GM06990 (cell line): ENCODE measurements at regions not wholly inside any gene's neighbourhood (a gene's known extent, or its start where the extent isn't known, plus 50 kb on each side); places are given as distances from the start of the nearest gene placed in this dataset.

Source experiments
- DNase-seq: peaks from one replicate; pipeline ENCODE4 v3.0.0-alpha.2; 2011; ENCODE audit not compliant: insufficient read length; ENCODE audit errors: extremely low read depth
- H3K27me3 ChIP-seq: replicated peaks from 2 replicates; pipeline ENCODE4 v1.6.0; 2011; ENCODE audit warnings: low read length; ENCODE audit not compliant: control insufficient read depth, insufficient read depth
- H3K36me3 ChIP-seq: 2 replicates; pipeline ENCODE4 v1.5.1; 2011; ENCODE audit warnings: low read length; ENCODE audit not compliant: control insufficient read depth, insufficient read depth
- H3K4me3 ChIP-seq: replicated peaks from 2 replicates; pipeline ENCODE4 v1.5.1; 2011; ENCODE audit warnings: low read depth, mild to moderate bottlenecking, control low read depth, low read length
- TF ChIP-seq, protein P1 (sequence below): IDR thresholded peaks from 2 replicates; pipeline ENCODE4 v1.5.1; 2011; ENCODE audit warnings: low read length, control low read depth, mild to moderate bottlenecking, inconsistent platforms; ENCODE audit not compliant: insufficient read depth, poor library complexity, severe bottlenecking

DNA sequence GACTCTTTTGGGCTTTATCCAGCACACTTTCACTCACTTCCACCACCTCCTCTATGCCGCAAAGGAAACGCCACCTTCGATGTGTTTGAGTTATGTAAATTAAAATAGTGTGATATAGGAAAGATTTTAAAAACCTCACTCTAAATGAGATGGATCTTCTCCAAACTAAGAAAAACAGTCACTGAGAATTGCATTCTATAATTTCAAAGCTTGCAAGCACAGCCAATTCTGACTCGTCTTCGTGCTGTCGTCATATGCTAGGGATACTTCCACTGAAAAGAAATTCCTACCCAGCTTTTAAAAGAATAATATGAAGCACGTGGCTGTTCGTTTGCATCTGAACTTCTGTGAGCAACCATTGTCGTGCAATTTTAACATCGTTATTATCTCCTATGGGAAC lies 162.5 kb downstream of the SH3BP4 start:
- Histone ChIP-seq H3K4me3 (no peak overlapping the region), H3K27me3 (no peaks in the 10 kb centered on the region), H3K36me3 (no peaks in the 10 kb centered on the region)
- TF ChIP-seq, protein P1, sequence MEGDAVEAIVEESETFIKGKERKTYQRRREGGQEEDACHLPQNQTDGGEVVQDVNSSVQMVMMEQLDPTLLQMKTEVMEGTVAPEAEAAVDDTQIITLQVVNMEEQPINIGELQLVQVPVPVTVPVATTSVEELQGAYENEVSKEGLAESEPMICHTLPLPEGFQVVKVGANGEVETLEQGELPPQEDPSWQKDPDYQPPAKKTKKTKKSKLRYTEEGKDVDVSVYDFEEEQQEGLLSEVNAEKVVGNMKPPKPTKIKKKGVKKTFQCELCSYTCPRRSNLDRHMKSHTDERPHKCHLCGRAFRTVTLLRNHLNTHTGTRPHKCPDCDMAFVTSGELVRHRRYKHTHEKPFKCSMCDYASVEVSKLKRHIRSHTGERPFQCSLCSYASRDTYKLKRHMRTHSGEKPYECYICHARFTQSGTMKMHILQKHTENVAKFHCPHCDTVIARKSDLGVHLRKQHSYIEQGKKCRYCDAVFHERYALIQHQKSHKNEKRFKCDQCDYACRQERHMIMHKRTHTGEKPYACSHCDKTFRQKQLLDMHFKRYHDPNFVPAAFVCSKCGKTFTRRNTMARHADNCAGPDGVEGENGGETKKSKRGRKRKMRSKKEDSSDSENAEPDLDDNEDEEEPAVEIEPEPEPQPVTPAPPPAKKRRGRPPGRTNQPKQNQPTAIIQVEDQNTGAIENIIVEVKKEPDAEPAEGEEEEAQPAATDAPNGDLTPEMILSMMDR, result no peak
- DNase-seq, result no peak

DNA sequence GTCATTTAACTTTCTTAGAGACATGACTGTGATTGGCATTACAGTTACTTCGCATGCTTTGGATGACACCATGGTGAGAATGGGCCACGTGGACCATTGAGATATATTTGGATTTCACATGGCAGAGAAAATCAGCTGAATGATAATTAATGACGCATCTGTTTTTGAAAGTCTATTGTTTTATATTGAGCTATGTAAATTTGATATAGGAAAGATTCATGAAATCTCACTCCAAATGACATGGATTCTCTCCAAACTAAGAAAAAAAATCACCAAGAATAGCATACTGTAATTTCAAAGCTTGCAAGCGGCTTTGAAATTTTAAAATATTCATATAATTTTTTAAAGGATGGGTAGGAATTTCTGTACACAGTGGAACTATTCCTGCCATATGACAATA lies 163.7 kb downstream of the SH3BP4 start:
- H3K4me3 ChIP-seq, result no peak overlapping the region
- no peak for DNase-seq
- TF ChIP-seq, protein P1, result no peak
- no peaks in the 10 kb centered on the region for H3K36me3 ChIP-seq
- no peaks in the 10 kb centered on the region for H3K27me3 ChIP-seq

DNA sequence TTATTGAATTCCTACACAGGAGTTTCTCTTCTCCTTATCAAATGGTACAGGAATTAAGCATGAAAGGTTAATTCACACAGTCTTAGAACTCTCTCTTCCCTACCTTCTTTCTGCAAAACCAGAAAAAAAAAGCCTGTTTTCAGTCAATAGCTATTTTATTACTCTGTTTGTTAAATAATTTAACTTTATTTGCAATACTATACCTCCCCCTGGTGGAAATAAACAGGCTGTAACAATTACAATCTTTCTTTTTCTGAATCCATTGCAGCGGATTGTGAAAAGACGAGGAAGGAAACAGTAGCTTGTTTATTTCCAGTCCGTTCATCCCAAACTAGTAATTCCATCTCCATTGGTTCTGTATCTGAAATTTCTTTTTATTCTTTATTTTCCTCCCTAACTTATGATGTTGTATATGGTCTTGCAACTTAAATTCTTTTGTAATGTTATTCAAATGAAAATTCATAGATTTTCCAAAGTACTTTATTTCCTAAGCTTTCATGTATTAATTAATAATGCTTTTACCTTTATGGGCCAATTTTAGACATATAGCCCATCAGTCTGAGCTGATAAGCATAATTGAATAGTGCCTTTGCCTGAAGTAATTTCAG lies 165.2 kb downstream of the SH3BP4 start:
- H3K27me3 ChIP-seq, result no peaks in the 10 kb centered on the region
- TF ChIP-seq, protein P1, result peak; percentile 31
- no peaks in the 10 kb centered on the region for H3K36me3 ChIP-seq
- no peak overlapping the region for H3K4me3 ChIP-seq
- DNase-seq, result no peak

DNA sequence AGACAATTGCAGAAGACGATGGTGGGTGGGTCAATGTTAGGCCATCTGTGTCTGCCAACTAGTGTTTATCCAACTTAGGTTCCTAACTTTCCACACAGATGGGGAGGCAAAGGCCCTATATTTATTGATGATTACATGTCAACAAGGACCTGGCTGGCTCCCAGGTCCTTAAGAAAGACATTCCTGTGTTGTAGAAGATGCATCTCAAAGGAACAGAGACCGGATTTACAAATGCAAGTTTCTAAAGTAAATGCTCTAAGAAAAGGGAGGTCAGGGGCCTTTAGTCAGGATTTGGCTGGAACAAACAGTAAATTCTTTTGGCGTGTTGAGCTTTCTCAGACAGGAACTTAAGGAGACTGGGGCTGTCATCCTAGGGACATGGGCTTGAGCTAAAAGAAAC lies 175.0 kb downstream of the SH3BP4 start:
- TF ChIP-seq, protein P1, result no peak
- no peak overlapping the region for H3K4me3 ChIP-seq
- DNase-seq, result no peak
- no peaks in the 10 kb centered on the region for H3K36me3 ChIP-seq
- peaks cover 1% of the 10 kb centered on the region; the same call in 1 of the 2 replicates for H3K27me3 ChIP-seq

DNA sequence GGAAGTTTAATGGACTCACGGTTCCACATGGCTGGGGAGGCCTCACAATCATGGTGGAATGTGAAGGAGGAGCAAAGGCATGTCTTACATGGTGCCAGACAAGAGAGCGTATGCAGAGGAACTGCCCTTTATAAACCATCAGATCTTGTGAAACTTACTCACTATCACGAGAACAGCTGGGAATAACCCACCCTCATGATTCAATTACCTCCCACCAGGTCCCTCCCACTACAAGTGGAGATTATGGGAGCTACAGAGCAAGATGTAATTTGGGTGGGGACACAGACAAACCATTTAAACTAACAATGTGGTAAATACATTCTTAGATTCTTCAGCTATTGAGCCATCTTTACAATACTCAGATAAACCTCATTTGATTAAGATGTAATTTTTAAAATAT lies 176.1 kb downstream of the SH3BP4 start:
- peaks cover 1% of the 10 kb centered on the region; the same call in 1 of the 2 replicates for H3K27me3 ChIP-seq
- TF ChIP-seq, protein P1, result no peak
- DNase-seq, result no peak
- no peak overlapping the region for H3K4me3 ChIP-seq
- H3K36me3 ChIP-seq, result no peaks in the 10 kb centered on the region

DNA sequence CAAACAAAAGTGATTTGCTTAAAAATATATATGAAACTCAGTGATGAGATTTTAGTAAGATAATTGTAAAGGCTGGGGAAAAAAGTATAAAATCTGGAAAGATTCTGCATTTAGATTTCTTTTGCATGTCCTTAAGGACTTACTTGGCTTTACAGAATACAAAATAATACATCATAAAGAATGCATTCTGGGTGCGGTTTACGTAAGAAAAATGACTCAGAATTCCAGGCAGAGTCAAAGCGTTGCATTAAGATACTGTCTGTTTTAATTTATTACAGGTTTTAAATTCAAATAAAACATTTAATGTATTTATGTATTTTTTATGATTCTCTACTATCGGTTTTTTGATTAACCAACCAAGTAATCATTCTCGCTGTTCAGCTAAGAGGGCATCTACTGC lies 178.0 kb downstream of the SH3BP4 start:
- Histone ChIP-seq H3K36me3 (no peaks in the 10 kb centered on the region), H3K4me3 (no peak overlapping the region), H3K27me3 (peaks cover 1% of the 10 kb centered on the region; the same call in 1 of the 2 replicates)
- TF ChIP-seq, protein P1, result no peak
- no peak for DNase-seq
